H9 (cell line): ENCODE measurements at regions not wholly inside any gene's neighbourhood (a gene's known extent, or its start where the extent isn't known, plus 50 kb on each side); places are given as distances from the start of the nearest gene placed in this dataset.
"Not testable (repeated sequence)": the region's sequence is repeated elsewhere in the genome, so short reads cannot be mapped to it uniquely, and the experiment has no call there.

ENCODE experiments used
- DNase-seq: peaks from one replicate; pipeline ENCODE4 v3.0.0-alpha.2; 2017
- H2AFZ ChIP-seq: one replicate; pipeline ENCODE4 v1.6.1; 2013; ENCODE audit warnings: mild to moderate bottlenecking, low read length, control low read depth, moderate library complexity
- H2AK5ac ChIP-seq: 2 replicates; pipeline ENCODE4 v1.6.1; 2013; ENCODE audit warnings: low read length, control low read depth, mixed read lengths; ENCODE audit not compliant: insufficient read length
- H2BK120ac ChIP-seq: one replicate; pipeline ENCODE4 v1.6.1; 2013; ENCODE audit warnings: low read depth, mild to moderate bottlenecking, low read length, control low read depth, inconsistent platforms; ENCODE audit not compliant: poor library complexity, severe bottlenecking
- H2BK12ac ChIP-seq: 2 replicates; pipeline ENCODE4 v1.6.1; 2013; ENCODE audit warnings: low read length, control low read depth, mixed read lengths, low read depth; ENCODE audit not compliant: insufficient read length
- H2BK15ac ChIP-seq: 2 replicates; pipeline ENCODE4 v1.6.1; 2013; ENCODE audit warnings: low read depth, low read length, control low read depth
- H2BK20ac ChIP-seq: one replicate; pipeline ENCODE4 v1.6.1; 2013; ENCODE audit warnings: low read depth, mild to moderate bottlenecking, low read length, control low read depth, inconsistent platforms; ENCODE audit not compliant: poor library complexity, severe bottlenecking
- H2BK5ac ChIP-seq: 2 replicates; pipeline ENCODE4 v1.6.1; 2013; ENCODE audit warnings: low read length, control low read depth, mixed read lengths; ENCODE audit not compliant: insufficient read length
- H3K14ac ChIP-seq: 2 replicates; pipeline ENCODE4 v1.6.1; 2013; ENCODE audit warnings: low read length, control low read depth; ENCODE audit not compliant: insufficient read depth
- H3K18ac ChIP-seq: 2 replicates; pipeline ENCODE4 v1.6.1; 2013; ENCODE audit warnings: low read depth, mild to moderate bottlenecking, mixed read lengths, low read length, control low read depth; ENCODE audit not compliant: insufficient read length
- H3K23ac ChIP-seq: 2 replicates; pipeline ENCODE4 v1.6.1; 2013; ENCODE audit warnings: low read length, control low read depth, mixed read lengths, low read depth; ENCODE audit not compliant: insufficient read length
- H3K23me2 ChIP-seq: 2 replicates; pipeline ENCODE4 v1.6.1; 2013; ENCODE audit warnings: low read depth, mild to moderate bottlenecking, mixed read lengths, low read length, control low read depth; ENCODE audit not compliant: insufficient read length, poor library complexity, severe bottlenecking
- H3K27ac ChIP-seq: 2 replicates; pipeline ENCODE4 v1.5.1; 2013; ENCODE audit warnings: low read length, control low read depth, mixed read lengths, low read depth; ENCODE audit not compliant: insufficient read length
- H3K27me3 ChIP-seq: 2 replicates; pipeline ENCODE4 v1.6.1; 2013; ENCODE audit warnings: low read length, control low read depth, inconsistent platforms; ENCODE audit not compliant: insufficient read depth
- H3K4ac ChIP-seq: 2 replicates; pipeline ENCODE4 v1.6.1; 2013; ENCODE audit warnings: low read depth, mild to moderate bottlenecking, control low read depth, inconsistent platforms, low read length, moderate library complexity
- H3K4me1 ChIP-seq: 2 replicates; pipeline ENCODE4 v1.6.1; 2013; ENCODE audit warnings: low read length, control low read depth, inconsistent platforms; ENCODE audit not compliant: insufficient read depth
- H3K4me2 ChIP-seq: 2 replicates; pipeline ENCODE4 v1.6.1; 2013; ENCODE audit warnings: low read length, control low read depth, mixed read lengths; ENCODE audit not compliant: insufficient read length, insufficient read depth
- H3K56ac ChIP-seq: 2 replicates; pipeline ENCODE4 v1.6.1; 2013; ENCODE audit warnings: low read depth, mild to moderate bottlenecking, mixed read lengths, low read length, control low read depth; ENCODE audit not compliant: insufficient read length
- H3K79me1 ChIP-seq: 2 replicates; pipeline ENCODE4 v1.6.1; 2013; ENCODE audit warnings: low read depth, mild to moderate bottlenecking, moderate library complexity, low read length, control low read depth, inconsistent platforms; ENCODE audit not compliant: insufficient read depth, poor library complexity, severe bottlenecking
- H3K79me2 ChIP-seq: 2 replicates; pipeline ENCODE4 v1.6.1; 2013; ENCODE audit warnings: low read length, control low read depth, inconsistent platforms; ENCODE audit not compliant: insufficient read depth
- H3K9ac ChIP-seq: 2 replicates; pipeline ENCODE4 v1.6.1; 2013; ENCODE audit warnings: low read length, control low read depth, mixed read lengths; ENCODE audit not compliant: insufficient read length; ENCODE audit errors: extremely low read depth
- H3K9me3 ChIP-seq: one replicate; pipeline ENCODE4 v1.6.1; 2013; ENCODE audit warnings: low read depth, low read length, inconsistent platforms; ENCODE audit not compliant: control insufficient read depth
- H3T11ph ChIP-seq: one replicate; pipeline ENCODE4 v1.6.1; 2013; ENCODE audit warnings: mild to moderate bottlenecking, low read length, control low read depth, inconsistent platforms
- H4K20me1 ChIP-seq: one replicate; pipeline ENCODE4 v1.6.1; 2013; ENCODE audit not compliant: control insufficient read depth, insufficient read length, insufficient read depth
- H4K5ac ChIP-seq: 2 replicates; pipeline ENCODE4 v1.6.1; 2013; ENCODE audit warnings: low read depth, mild to moderate bottlenecking, mixed read lengths, low read length, control low read depth; ENCODE audit not compliant: insufficient read length
- H4K8ac ChIP-seq: replicated peaks from 2 replicates; pipeline ENCODE4 v1.6.1; 2013; ENCODE audit warnings: low read length, control low read depth, mixed read lengths, low read depth; ENCODE audit not compliant: insufficient read length
- H4K91ac ChIP-seq: 2 replicates; pipeline ENCODE4 v1.6.1; 2013; ENCODE audit warnings: low read depth, mild to moderate bottlenecking, moderate library complexity, mixed read lengths, low read length, control low read depth; ENCODE audit not compliant: insufficient read length
- H3K27ac Mint-ChIP-seq, 3 experiments: 2 replicates in 2 of 3; 3 replicates in 1 of 3; pipeline ENCODE4 v1.8.0; 2020 to 2021; ENCODE audit warnings: mixed read lengths in 3 of 3, mild to moderate bottlenecking in 1 of 3, moderate library complexity in 1 of 3
- H3K27me3 Mint-ChIP-seq: 2 replicates; pipeline ENCODE4 v1.8.0; 2021; ENCODE audit warnings: low read depth, mild to moderate bottlenecking, moderate library complexity, mixed read lengths
- H3K36me3 Mint-ChIP-seq, 3 experiments: 2 replicates in 2 of 3; 3 replicates in 1 of 3; pipeline ENCODE4 v1.8.0; 2020 to 2021; ENCODE audit warnings: low read depth in 3 of 3, mixed read lengths in 3 of 3; ENCODE audit not compliant: insufficient read depth in 1 of 3
- H3K4me1 Mint-ChIP-seq, 2 experiments: 2 replicates each; pipeline ENCODE4 v1.8.0; 2020; ENCODE audit warnings: mixed read lengths in 2 of 2
- H3K4me3 Mint-ChIP-seq, 2 experiments: 2 replicates in 1 of 2; 3 replicates in 1 of 2; pipeline ENCODE4 v1.8.0; 2020 to 2021; ENCODE audit warnings: mild to moderate bottlenecking in 2 of 2, mixed read lengths in 2 of 2, moderate library complexity in 1 of 2
- H3K9me3 Mint-ChIP-seq, 2 experiments: 2 replicates in 1 of 2; 3 replicates in 1 of 2; pipeline ENCODE4 v1.8.0; 2020; ENCODE audit warnings: mild to moderate bottlenecking in 2 of 2, mixed read lengths in 2 of 2, moderate library complexity in 1 of 2
- WGBS: extraction: QIAGEN DNeasy Blood & Tissue Kit; methylation state at CpG from one replicate; pipeline ENCODE4 v1.1.7; 2013; ENCODE audit warnings: missing lambda C conversion rate, low lambda C conversion rate, mixed read lengths; ENCODE audit not compliant: insufficient read length; ENCODE audit errors: extremely low coverage; 5-methylcytosine and 5-hydroxymethylcytosine counted together
- TF ChIP-seq, protein P1 (sequence below): fragments of 200-600 bp; sonication (generic); conservative IDR thresholded peaks from 3 replicates; pipeline ENCODE4 v1.8.0; 2021; ENCODE audit warnings: antibody characterized with exemption, mild to moderate bottlenecking

DNA sequence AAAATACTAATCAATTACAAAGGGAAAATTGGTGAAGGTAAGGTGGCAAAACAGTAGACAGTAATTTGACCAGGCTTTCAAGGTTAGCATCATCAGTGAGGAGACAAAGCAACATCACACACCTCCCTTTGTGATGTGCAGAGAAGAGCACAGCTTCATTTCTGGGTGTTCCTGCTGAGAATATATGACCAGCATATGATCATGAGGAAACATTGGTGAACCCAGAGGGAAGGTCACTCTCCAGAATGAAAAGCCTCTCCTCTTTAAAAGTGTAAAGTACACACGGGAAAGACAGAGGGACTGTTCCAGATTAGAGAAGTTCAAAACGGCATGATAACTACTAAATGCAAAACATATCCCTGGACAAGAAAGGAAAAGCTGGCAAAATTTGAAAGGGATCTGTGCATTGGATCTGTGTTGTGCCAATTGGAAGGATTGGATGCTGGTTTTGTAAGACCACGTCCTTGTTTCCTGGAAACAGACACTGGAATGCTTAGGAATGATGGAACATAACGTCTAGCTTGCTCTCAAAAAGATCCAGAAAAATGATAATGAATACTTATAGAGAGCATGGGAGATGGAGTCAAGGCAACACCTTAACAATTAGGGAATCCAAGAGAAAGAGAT is 80.6 kb upstream of the MITF start:
- no peak overlapping the region for H2BK20ac ChIP-seq
- H3K4me1 ChIP-seq = no peaks in the 10 kb centered on the region
- TF ChIP-seq, protein P1, sequence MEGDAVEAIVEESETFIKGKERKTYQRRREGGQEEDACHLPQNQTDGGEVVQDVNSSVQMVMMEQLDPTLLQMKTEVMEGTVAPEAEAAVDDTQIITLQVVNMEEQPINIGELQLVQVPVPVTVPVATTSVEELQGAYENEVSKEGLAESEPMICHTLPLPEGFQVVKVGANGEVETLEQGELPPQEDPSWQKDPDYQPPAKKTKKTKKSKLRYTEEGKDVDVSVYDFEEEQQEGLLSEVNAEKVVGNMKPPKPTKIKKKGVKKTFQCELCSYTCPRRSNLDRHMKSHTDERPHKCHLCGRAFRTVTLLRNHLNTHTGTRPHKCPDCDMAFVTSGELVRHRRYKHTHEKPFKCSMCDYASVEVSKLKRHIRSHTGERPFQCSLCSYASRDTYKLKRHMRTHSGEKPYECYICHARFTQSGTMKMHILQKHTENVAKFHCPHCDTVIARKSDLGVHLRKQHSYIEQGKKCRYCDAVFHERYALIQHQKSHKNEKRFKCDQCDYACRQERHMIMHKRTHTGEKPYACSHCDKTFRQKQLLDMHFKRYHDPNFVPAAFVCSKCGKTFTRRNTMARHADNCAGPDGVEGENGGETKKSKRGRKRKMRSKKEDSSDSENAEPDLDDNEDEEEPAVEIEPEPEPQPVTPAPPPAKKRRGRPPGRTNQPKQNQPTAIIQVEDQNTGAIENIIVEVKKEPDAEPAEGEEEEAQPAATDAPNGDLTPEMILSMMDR = no peak
- no peaks in the 10 kb centered on the region for H3K9me3 ChIP-seq
- no peak overlapping the region for H2BK15ac ChIP-seq
- H4K5ac ChIP-seq = no peak overlapping the region
- H3K4ac ChIP-seq = no peak overlapping the region
- Mint-ChIP-seq H3K4me3 (no peak overlapping the region), H3K27me3 (no peaks in the 10 kb centered on the region; the same call in none of the 2 replicates), H3K36me3 (peaks cover 0 to 10% (median 0%) of the 10 kb centered on the region in 3 experiments; a peak in 2 of 7 replicates), H3K27ac (no peak overlapping the region), H3K9me3 (peaks cover 10 to 15% of the 10 kb centered on the region in 2 experiments), H3K4me1 (no peaks in the 10 kb centered on the region)
- no peak overlapping the region for H4K8ac ChIP-seq
- H2AFZ ChIP-seq = no peak overlapping the region
- H3K56ac ChIP-seq = no peak overlapping the region
- no peaks in the 10 kb centered on the region for H3K79me2 ChIP-seq
- H3K18ac ChIP-seq = no peak overlapping the region
- no CpG with 5 or more reads among the region's 4 CpGs for WGBS
- no peak overlapping the region for H2BK12ac ChIP-seq
- H3K27ac ChIP-seq = no peak overlapping the region
- H2AK5ac ChIP-seq = no peak overlapping the region
- no peak overlapping the region for H3T11ph ChIP-seq
- H3K23me2 ChIP-seq = no peaks in the 10 kb centered on the region
- no peaks in the 10 kb centered on the region for H4K20me1 ChIP-seq
- H2BK5ac ChIP-seq = no peak overlapping the region
- no peak overlapping the region for H3K9ac ChIP-seq
- H3K14ac ChIP-seq = no peak overlapping the region
- H3K79me1 ChIP-seq = no peaks in the 10 kb centered on the region
- no peak overlapping the region for H4K91ac ChIP-seq
- H3K4me2 ChIP-seq = no peak overlapping the region
- no peak for DNase-seq
- no peak overlapping the region for H3K23ac ChIP-seq
- H2BK120ac ChIP-seq = no peak overlapping the region
- H3K27me3 ChIP-seq = no peaks in the 10 kb centered on the region

GRCh38 chr3:69657030-69657429 is 82.2 kb upstream of the MITF start:
- H3K79me2 ChIP-seq = not testable (repeated sequence)

More at GRCh38 chr3:69657030-69657429, 82.2 kb upstream of the MITF start:
- not testable (repeated sequence) for H2AK5ac ChIP-seq, H3K4ac ChIP-seq, H3T11ph ChIP-seq, H3K23ac ChIP-seq, H3K4me3 Mint-ChIP-seq, H4K8ac ChIP-seq, H3K4me1 ChIP-seq, H4K91ac ChIP-seq, H3K27ac ChIP-seq, H3K36me3 Mint-ChIP-seq, H2BK5ac ChIP-seq, H2BK120ac ChIP-seq, H3K27ac Mint-ChIP-seq, H3K79me1 ChIP-seq, H3K4me1 Mint-ChIP-seq, H2BK20ac ChIP-seq, H2AFZ ChIP-seq, H3K9ac ChIP-seq, H3K4me2 ChIP-seq, H3K27me3 Mint-ChIP-seq, H3K27me3 ChIP-seq, H3K56ac ChIP-seq, H3K18ac ChIP-seq, H4K5ac ChIP-seq, H2BK15ac ChIP-seq, H4K20me1 ChIP-seq, DNase-seq, H3K23me2 ChIP-seq, H3K14ac ChIP-seq, H3K9me3 ChIP-seq, H2BK12ac ChIP-seq
- no CpG with 5 or more reads among the region's 3 CpGs for WGBS
- H3K9me3 Mint-ChIP-seq = peaks cover 10 to 15% of the 10 kb centered on the region in 2 experiments
